ENCODE measurements at regions not wholly inside any gene's neighbourhood (a gene's known extent, or its start where the extent isn't known, plus 50 kb on each side); places are given as distances from the start of the nearest gene placed in this dataset.

- 47 to 53% methylated on average over 4 of the region's 4 CpGs for WGBS, 2 donors
These were observed 223.1 kb upstream of the SLIT2 start for GRCh38 chr4:20028645-20029044.

GRCh38 chr4:20026456-20026855, 225.2 kb upstream of the SLIT2 start:
- Histone ChIP-seq H3K9me3 (no peaks in the 10 kb centered on the region), H3K4me1 (no peaks in the 10 kb centered on the region), H3K4me3 (no peak overlapping the region), H3K27ac (no peak overlapping the region), H3K27me3 (no peaks in the 10 kb centered on the region), H3K36me3 (no peaks in the 10 kb centered on the region)
- DNase-seq = no peak
- 74 to 76% methylated on average over 2 of the region's 2 CpGs for WGBS, 2 donors
- intact Hi-C loops (cut with DNase I) = no loop called here
- TF ChIP-seq POLR2A (IDR thresholded peaks at IDR 0.05) (no peak), CTCF (IDR thresholded peaks at IDR 0.05) (no peak)

More at GRCh38 chr4:20028645-20029044, 223.1 kb upstream of the SLIT2 start:
- intact Hi-C loops (cut with DNase I) = no loop called here
- DNase-seq = no peak
- H3K4me1 ChIP-seq = no peaks in the 10 kb centered on the region
- H3K9me3 ChIP-seq = no peaks in the 10 kb centered on the region
- H3K4me3 ChIP-seq = no peak overlapping the region
- H3K27me3 ChIP-seq = no peaks in the 10 kb centered on the region
- no peak for TF ChIP-seq POLR2A (IDR thresholded peaks at IDR 0.05)
- TF ChIP-seq CTCF (IDR thresholded peaks at IDR 0.05) = no peak
- no peaks in the 10 kb centered on the region for H3K36me3 ChIP-seq
- no peak overlapping the region for H3K27ac ChIP-seq

- H3K36me3 ChIP-seq = no peaks in the 10 kb centered on the region
- H3K4me1 ChIP-seq = no peaks in the 10 kb centered on the region
- TF ChIP-seq POLR2A (IDR thresholded peaks at IDR 0.05) (no peak), CTCF (IDR thresholded peaks at IDR 0.05) (no peak)
- intact Hi-C loops (cut with DNase I) = no loop called here
- 75 to 83% methylated on average over 2 of the region's 2 CpGs for WGBS, 2 donors
- no peak overlapping the region for H3K4me3 ChIP-seq
- H3K27ac ChIP-seq = no peak overlapping the region
- H3K9me3 ChIP-seq = no peaks in the 10 kb centered on the region
- no peak for DNase-seq
- no peaks in the 10 kb centered on the region for H3K27me3 ChIP-seq
These were observed 229.2 kb upstream of the SLIT2 start for GRCh38 chr4:20022471-20022870.

- Histone ChIP-seq H3K4me3 (no peak overlapping the region), H3K9me3 (no peaks in the 10 kb centered on the region), H3K36me3 (no peaks in the 10 kb centered on the region), H3K4me1 (no peaks in the 10 kb centered on the region), H3K27me3 (no peaks in the 10 kb centered on the region), H3K27ac (no peak overlapping the region)
- intact Hi-C loops (cut with DNase I) = no loop called here
- no peak for DNase-seq
- 61 to 73% methylated on average over 2 of the region's 2 CpGs for WGBS, 2 donors
- TF ChIP-seq POLR2A (IDR thresholded peaks at IDR 0.05) (no peak), CTCF (IDR thresholded peaks at IDR 0.05) (no peak)
These were observed 231.6 kb upstream of the SLIT2 start for GRCh38 chr4:20020056-20020455.

- no peaks in the 10 kb centered on the region for H3K36me3 ChIP-seq
- no peaks in the 10 kb centered on the region for H3K4me1 ChIP-seq
- H3K9me3 ChIP-seq = no peaks in the 10 kb centered on the region
- H3K27ac ChIP-seq = no peak overlapping the region
- WGBS, 2 donors = 61 to 77% methylated on average over 4 of the region's 4 CpGs
- no peak for DNase-seq
- no peaks in the 10 kb centered on the region for H3K27me3 ChIP-seq
- no peak overlapping the region for H3K4me3 ChIP-seq
- TF ChIP-seq POLR2A (IDR thresholded peaks at IDR 0.05) = no peak
- no peak for TF ChIP-seq CTCF (IDR thresholded peaks at IDR 0.05)
- intact Hi-C loops (cut with DNase I) = no loop called here
These were observed 232.2 kb upstream of the SLIT2 start for GRCh38 chr4:20019310-20020015.

All from esophagus squamous epithelium (tissue), 5 donors.